ENCODE measurements at regions not wholly inside any gene's neighbourhood (a gene's known extent, or its start where the extent isn't known, plus 50 kb on each side); places are given as distances from the start of the nearest gene placed in this dataset.

DNA sequence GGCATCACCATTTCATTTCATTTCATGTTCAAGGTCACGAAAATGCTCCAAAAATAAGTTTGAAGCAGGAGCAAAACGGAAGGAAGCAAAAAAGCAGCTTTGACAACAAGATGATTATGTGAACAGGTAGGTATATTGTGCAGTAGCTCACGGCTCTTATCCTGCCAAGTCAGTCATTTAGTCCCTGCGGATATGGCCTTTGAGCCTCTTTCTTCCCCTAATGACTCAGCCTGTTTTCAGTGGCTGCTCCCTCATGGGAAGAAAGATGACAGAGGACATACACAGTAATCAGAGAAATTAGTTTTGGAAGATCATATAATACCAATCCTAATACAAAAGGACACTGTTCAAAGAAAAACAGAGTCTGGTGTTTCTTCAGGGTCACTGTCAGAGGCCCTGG is 155.8 kb upstream of the GRAMD2B start:
- Histone ChIP-seq H3K9ac (ENCODE audit: low read depth in 1 of 2, low read length in 2 of 2) (no peak overlapping the region), H3K27ac (ENCODE audit: low read depth in 1 of 2, low read length in 2 of 2) (no peak overlapping the region), H3K9me3 (ENCODE audit: control insufficient read depth in 4 of 4, low read length in 3 of 4) (no peaks in the 10 kb centered on the region), H3K4me3 (ENCODE audit: low read depth in 1 of 3, low read length in 3 of 3) (no peak overlapping the region), H3K4me1 (ENCODE audit: control insufficient read depth in 4 of 4, insufficient read depth in 4 of 4, low read length in 3 of 4) (no peaks in the 10 kb centered on the region), H3K27me3 (ENCODE audit: control insufficient read depth in 4 of 4, insufficient read depth in 4 of 4, low read length in 3 of 4) (no peaks in the 10 kb centered on the region), H3K36me3 (ENCODE audit: control insufficient read depth in 4 of 4, insufficient read depth in 3 of 4, low read depth in 1 of 4, low read length in 3 of 4) (no peaks in the 10 kb centered on the region)
- WGBS: 74% methylated on average over 4 of the region's 4 CpGs
- TF ChIP-seq, protein P1, sequence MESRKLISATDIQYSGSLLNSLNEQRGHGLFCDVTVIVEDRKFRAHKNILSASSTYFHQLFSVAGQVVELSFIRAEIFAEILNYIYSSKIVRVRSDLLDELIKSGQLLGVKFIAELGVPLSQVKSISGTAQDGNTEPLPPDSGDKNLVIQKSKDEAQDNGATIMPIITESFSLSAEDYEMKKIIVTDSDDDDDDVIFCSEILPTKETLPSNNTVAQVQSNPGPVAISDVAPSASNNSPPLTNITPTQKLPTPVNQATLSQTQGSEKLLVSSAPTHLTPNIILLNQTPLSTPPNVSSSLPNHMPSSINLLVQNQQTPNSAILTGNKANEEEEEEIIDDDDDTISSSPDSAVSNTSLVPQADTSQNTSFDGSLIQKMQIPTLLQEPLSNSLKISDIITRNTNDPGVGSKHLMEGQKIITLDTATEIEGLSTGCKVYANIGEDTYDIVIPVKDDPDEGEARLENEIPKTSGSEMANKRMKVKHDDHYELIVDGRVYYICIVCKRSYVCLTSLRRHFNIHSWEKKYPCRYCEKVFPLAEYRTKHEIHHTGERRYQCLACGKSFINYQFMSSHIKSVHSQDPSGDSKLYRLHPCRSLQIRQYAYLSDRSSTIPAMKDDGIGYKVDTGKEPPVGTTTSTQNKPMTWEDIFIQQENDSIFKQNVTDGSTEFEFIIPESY (IDR thresholded peaks at IDR 0.05): no peak
- TF ChIP-seq, protein P2, sequence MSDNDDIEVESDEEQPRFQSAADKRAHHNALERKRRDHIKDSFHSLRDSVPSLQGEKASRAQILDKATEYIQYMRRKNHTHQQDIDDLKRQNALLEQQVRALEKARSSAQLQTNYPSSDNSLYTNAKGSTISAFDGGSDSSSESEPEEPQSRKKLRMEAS (IDR thresholded peaks at IDR 0.05): no peak
- TF ChIP-seq, protein P3, sequence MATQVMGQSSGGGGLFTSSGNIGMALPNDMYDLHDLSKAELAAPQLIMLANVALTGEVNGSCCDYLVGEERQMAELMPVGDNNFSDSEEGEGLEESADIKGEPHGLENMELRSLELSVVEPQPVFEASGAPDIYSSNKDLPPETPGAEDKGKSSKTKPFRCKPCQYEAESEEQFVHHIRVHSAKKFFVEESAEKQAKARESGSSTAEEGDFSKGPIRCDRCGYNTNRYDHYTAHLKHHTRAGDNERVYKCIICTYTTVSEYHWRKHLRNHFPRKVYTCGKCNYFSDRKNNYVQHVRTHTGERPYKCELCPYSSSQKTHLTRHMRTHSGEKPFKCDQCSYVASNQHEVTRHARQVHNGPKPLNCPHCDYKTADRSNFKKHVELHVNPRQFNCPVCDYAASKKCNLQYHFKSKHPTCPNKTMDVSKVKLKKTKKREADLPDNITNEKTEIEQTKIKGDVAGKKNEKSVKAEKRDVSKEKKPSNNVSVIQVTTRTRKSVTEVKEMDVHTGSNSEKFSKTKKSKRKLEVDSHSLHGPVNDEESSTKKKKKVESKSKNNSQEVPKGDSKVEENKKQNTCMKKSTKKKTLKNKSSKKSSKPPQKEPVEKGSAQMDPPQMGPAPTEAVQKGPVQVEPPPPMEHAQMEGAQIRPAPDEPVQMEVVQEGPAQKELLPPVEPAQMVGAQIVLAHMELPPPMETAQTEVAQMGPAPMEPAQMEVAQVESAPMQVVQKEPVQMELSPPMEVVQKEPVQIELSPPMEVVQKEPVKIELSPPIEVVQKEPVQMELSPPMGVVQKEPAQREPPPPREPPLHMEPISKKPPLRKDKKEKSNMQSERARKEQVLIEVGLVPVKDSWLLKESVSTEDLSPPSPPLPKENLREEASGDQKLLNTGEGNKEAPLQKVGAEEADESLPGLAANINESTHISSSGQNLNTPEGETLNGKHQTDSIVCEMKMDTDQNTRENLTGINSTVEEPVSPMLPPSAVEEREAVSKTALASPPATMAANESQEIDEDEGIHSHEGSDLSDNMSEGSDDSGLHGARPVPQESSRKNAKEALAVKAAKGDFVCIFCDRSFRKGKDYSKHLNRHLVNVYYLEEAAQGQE (IDR thresholded peaks at IDR 0.05): no peak
- TF ChIP-seq FOXA1 (IDR thresholded peaks at IDR 0.05): no peak
- no peak for TF ChIP-seq GABPA (IDR thresholded peaks at IDR 0.05 in 1 of 2, conservative IDR thresholded peaks at IDR 0.05 in 1 of 2)
- TF ChIP-seq, protein P4, sequence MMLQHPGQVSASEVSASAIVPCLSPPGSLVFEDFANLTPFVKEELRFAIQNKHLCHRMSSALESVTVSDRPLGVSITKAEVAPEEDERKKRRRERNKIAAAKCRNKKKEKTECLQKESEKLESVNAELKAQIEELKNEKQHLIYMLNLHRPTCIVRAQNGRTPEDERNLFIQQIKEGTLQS (IDR thresholded peaks at IDR 0.05): no peak
- TF ChIP-seq HNF4A (conservative IDR thresholded peaks at IDR 0.05): no peak
- no peak for TF ChIP-seq RXRA (IDR thresholded peaks at IDR 0.05)
- TF ChIP-seq HNF4G (IDR thresholded peaks at IDR 0.05): no peak
- TF ChIP-seq TAF1 (conservative IDR thresholded peaks at IDR 0.05): no peak
- no peak for TF ChIP-seq JUND (IDR thresholded peaks at IDR 0.05)
- TF ChIP-seq, protein P5, sequence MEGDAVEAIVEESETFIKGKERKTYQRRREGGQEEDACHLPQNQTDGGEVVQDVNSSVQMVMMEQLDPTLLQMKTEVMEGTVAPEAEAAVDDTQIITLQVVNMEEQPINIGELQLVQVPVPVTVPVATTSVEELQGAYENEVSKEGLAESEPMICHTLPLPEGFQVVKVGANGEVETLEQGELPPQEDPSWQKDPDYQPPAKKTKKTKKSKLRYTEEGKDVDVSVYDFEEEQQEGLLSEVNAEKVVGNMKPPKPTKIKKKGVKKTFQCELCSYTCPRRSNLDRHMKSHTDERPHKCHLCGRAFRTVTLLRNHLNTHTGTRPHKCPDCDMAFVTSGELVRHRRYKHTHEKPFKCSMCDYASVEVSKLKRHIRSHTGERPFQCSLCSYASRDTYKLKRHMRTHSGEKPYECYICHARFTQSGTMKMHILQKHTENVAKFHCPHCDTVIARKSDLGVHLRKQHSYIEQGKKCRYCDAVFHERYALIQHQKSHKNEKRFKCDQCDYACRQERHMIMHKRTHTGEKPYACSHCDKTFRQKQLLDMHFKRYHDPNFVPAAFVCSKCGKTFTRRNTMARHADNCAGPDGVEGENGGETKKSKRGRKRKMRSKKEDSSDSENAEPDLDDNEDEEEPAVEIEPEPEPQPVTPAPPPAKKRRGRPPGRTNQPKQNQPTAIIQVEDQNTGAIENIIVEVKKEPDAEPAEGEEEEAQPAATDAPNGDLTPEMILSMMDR (IDR thresholded peaks at IDR 0.05; ENCODE audit: low read depth, low read length, missing input control): no peak
- TF ChIP-seq EGR1 (IDR thresholded peaks at IDR 0.05; ENCODE audit: low read depth in 2 of 2): no peak
- TF ChIP-seq YY1 (IDR thresholded peaks at IDR 0.05): no peak
- TF ChIP-seq RAD21 (IDR thresholded peaks at IDR 0.05): no peak
- no peak for TF ChIP-seq NR2F2 (IDR thresholded peaks at IDR 0.05)
- TF ChIP-seq FOXA2 (IDR thresholded peaks at IDR 0.05): no peak
- no peak for TF ChIP-seq SP1 (IDR thresholded peaks at IDR 0.05)
- no peak for DNase-seq (ENCODE audit: low spot score)

Data from liver (tissue), 8 donors.